HL-60 (cell line): ENCODE measurements at regions not wholly inside any gene's neighbourhood (a gene's known extent, or its start where the extent isn't known, plus 50 kb on each side); places are given as distances from the start of the nearest gene placed in this dataset.

Experiments
- DNase-seq, 2 experiments: peaks; one replicate each; pipeline ENCODE4 v3.0.0-alpha.2; 2010 to 2020; ENCODE audit warnings: low read depth in 1 of 2, low spot score in 1 of 2
- H3K27ac ChIP-seq: fragments of 250-450 bp; sonication (Bioruptor Pico); replicated peaks from 2 replicates; pipeline ENCODE4 v1.5.1; 2020; ENCODE audit warnings: mild to moderate bottlenecking, moderate library complexity
- H3K27me3 ChIP-seq: fragments of 250-450 bp; sonication (Bioruptor Pico); 2 replicates; pipeline ENCODE4 v1.5.1; 2021; ENCODE audit warnings: mild to moderate bottlenecking, moderate library complexity; ENCODE audit not compliant: insufficient read depth, poor library complexity, severe bottlenecking
- H3K4me3 ChIP-seq: replicated peaks from 2 replicates; pipeline ENCODE4 v1.5.1; 2011; ENCODE audit warnings: mild to moderate bottlenecking, control low read depth, low read length; ENCODE audit not compliant: insufficient read depth
- CTCF ChIP-seq: IDR thresholded peaks from one replicate; pipeline ENCODE4 v1.5.1; 2011; ENCODE audit warnings: low read length, control low read depth, inconsistent platforms; ENCODE audit not compliant: insufficient read depth
- GABPA ChIP-seq: IDR thresholded peaks from 2 replicates; pipeline ENCODE4 v1.6.1; 2012; ENCODE audit warnings: low read depth
- POLR2AphosphoS5 ChIP-seq: IDR thresholded peaks from 2 replicates; pipeline ENCODE4 v1.6.1; 2012; ENCODE audit warnings: low read depth
- SPI1 ChIP-seq: IDR thresholded peaks from 2 replicates; pipeline ENCODE4 v1.6.1; 2012; ENCODE audit warnings: low read depth, mild to moderate bottlenecking, borderline replicate concordance
- TF ChIP-seq, protein P1 (sequence below): IDR thresholded peaks from 2 replicates; pipeline ENCODE4 v1.6.1; 2012; ENCODE audit warnings: low read depth; ENCODE audit not compliant: insufficient replicate concordance

DNA sequence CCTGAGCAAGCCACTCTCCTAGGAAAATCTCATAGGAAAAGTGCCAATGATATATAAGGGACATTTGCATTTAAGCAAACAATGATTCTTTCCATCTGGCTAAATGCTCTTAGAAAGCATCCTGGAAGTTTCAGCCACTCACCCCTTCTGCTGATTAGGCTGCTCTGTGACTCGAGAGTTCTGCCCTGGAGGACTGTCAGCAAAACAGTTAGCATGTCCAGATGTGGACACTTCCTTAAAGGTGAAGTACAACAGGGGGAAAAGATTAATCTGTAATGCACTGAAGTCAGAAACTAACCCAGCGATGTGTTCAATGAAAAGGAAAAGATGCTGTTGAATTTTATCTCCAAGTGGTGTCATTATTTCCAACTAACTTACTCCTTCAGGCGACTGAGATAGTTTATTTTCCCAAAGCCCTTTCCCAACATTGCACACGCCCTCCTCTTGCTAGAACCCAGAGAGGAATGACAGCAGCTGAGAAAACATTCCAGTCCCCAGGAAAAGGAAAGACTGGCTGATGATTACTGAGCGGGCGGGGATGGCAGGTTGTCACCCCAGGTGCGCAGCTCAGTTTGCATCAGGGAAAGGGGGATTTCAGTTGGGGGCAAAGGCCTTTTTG lies 214.0 kb downstream of the SS18 start:
- Histone ChIP-seq H3K27me3 (peaks cover 6% of the 10 kb centered on the region), H3K4me3 (no peak overlapping the region), H3K27ac (no peak overlapping the region)
- TF ChIP-seq CTCF (no peak), POLR2AphosphoS5 (no peak), SPI1 (no peak), GABPA (no peak)
- TF ChIP-seq, protein P1, sequence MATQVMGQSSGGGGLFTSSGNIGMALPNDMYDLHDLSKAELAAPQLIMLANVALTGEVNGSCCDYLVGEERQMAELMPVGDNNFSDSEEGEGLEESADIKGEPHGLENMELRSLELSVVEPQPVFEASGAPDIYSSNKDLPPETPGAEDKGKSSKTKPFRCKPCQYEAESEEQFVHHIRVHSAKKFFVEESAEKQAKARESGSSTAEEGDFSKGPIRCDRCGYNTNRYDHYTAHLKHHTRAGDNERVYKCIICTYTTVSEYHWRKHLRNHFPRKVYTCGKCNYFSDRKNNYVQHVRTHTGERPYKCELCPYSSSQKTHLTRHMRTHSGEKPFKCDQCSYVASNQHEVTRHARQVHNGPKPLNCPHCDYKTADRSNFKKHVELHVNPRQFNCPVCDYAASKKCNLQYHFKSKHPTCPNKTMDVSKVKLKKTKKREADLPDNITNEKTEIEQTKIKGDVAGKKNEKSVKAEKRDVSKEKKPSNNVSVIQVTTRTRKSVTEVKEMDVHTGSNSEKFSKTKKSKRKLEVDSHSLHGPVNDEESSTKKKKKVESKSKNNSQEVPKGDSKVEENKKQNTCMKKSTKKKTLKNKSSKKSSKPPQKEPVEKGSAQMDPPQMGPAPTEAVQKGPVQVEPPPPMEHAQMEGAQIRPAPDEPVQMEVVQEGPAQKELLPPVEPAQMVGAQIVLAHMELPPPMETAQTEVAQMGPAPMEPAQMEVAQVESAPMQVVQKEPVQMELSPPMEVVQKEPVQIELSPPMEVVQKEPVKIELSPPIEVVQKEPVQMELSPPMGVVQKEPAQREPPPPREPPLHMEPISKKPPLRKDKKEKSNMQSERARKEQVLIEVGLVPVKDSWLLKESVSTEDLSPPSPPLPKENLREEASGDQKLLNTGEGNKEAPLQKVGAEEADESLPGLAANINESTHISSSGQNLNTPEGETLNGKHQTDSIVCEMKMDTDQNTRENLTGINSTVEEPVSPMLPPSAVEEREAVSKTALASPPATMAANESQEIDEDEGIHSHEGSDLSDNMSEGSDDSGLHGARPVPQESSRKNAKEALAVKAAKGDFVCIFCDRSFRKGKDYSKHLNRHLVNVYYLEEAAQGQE = no peak
- no peak for DNase-seq

DNA sequence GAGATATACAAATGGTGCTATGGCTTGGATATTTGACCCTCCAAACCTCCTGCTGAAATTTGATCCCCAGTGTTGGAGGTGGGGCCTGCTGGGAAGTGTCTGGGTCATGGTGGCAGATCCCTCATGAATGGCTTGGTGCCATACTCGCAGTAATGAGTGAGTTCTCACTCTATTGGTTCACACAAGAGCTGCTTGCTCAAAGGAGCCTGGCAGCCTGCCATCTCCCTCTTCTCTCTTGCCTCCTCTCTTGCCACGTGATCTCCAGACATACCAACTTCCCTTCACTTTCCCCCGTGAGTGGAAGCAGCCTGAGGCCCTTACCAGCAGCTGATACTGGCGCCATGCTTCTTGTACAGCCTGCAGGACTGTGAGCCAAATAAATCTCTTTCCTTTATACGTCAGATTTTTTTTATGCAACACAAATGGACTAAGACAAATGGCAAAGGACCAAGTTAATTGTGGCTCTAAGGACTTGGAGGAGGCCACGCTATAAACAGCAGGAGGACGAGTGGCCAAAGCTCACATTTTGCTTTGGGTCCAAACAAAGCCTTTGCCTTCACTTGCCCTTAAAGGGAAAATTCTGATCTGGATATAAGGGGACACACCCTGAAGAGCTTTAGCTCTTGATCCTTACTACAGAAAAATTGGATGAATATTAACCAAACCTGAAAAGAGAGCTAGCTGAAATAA lies 214.7 kb downstream of the SS18 start:
- no peak for DNase-seq
- no peak overlapping the region for H3K4me3 ChIP-seq
- no peak overlapping the region for H3K27ac ChIP-seq
- TF ChIP-seq GABPA = no peak
- peaks cover 6% of the 10 kb centered on the region for H3K27me3 ChIP-seq

DNA sequence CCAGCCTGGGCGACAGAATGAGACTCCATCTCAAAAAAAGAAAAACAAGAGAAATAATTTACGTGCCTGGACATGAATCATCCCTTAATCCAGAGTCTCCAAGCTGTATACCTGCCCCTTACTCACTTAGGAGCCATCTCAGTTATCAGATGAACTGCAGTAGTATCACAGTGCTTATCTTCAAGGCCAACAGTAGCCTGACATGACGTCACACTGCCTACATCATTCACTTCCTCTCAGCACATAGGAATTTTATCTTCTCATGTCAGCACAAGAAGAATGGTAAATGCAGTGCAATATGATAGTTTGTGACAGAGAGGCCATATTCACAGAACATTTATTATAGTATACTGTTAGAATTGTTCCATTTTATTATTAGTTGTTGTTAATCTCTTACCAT lies 216.6 kb downstream of the SS18 start:
- DNase-seq = no peak
- H3K4me3 ChIP-seq = no peak overlapping the region
- H3K27ac ChIP-seq = no peak overlapping the region
- H3K27me3 ChIP-seq = peaks cover 4% of the 10 kb centered on the region
- TF ChIP-seq SPI1 (0 out of 2 replicates have a peak, but pooled peaks have one; percentile 12), POLR2AphosphoS5 (no peak), CTCF (no peak)
- TF ChIP-seq, protein P1 = no peak

DNA sequence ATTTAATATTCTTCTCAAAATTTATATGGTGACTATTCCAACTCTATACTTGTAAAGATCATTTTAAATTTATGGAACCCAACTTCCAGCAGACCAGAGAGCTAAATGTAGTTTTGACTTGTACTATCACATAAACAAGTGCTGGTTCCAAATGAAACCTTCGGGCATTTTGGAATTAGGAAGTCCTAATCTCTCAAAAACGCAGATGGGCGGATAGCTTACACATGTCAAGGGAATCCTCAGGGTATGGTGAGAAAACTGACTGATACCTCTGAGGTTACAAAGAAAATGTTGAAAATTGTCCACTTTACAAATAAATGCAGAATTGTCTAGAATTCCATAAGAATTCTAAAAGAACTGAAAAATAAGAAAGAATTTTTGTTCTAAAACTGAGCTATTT lies 224.1 kb downstream of the SS18 start:
- Histone ChIP-seq H3K27ac (no peak overlapping the region), H3K4me3 (no peak overlapping the region), H3K27me3 (no peaks in the 10 kb centered on the region)
- DNase-seq = no peak
- TF ChIP-seq POLR2AphosphoS5 (no peak), GABPA (no peak), SPI1 (no peak), CTCF (no peak)
- TF ChIP-seq, protein P1 = no peak
